CD14-positive monocyte (primary cell): ENCODE measurements at regions not wholly inside any gene's neighbourhood (a gene's known extent, or its start where the extent isn't known, plus 50 kb on each side); places are given as distances from the start of the nearest gene placed in this dataset.

ENCODE experiments used
- DNase-seq, 3 donors: peaks; one replicate each; pipeline ENCODE4 v3.0.0-alpha.2; 2011 to 2022
- H2AFZ ChIP-seq: 2 replicates; pipeline ENCODE4 v1.6.0; 2012; ENCODE audit warnings: mild to moderate bottlenecking, low read depth, low read length, inconsistent platforms; ENCODE audit not compliant: insufficient read depth, poor library complexity, severe bottlenecking
- H3K27ac ChIP-seq, 2 donors: 1 replicate in 1 of 2; 2 replicates in 1 of 2; pipeline ENCODE4 v1.5.1; 2012 to 2013; ENCODE audit warnings: low read length in 2 of 2, control low read depth in 1 of 2, inconsistent platforms in 1 of 2, low read depth in 1 of 2, mild to moderate bottlenecking in 1 of 2
- H3K27me3 ChIP-seq, 2 donors: one replicate each; pipeline versions ENCODE4 v1.6.0 to v1.6.1; 2011 to 2013; ENCODE audit warnings: low read length in 2 of 2; ENCODE audit not compliant: control insufficient read depth in 2 of 2, insufficient read depth in 2 of 2
- H3K36me3 ChIP-seq, 2 donors: replicated peaks in 1 of 2; 1 replicate in 1 of 2; 2 replicates in 1 of 2; pipeline versions ENCODE4 v1.5.1 to v1.6.1; 2012 to 2013; ENCODE audit warnings: low read length in 2 of 2, control low read depth in 1 of 2, inconsistent platforms in 1 of 2, mild to moderate bottlenecking in 1 of 2; ENCODE audit not compliant: insufficient read depth in 2 of 2, control insufficient read depth in 1 of 2
- H3K4me1 ChIP-seq, 2 donors: 1 replicate in 1 of 2; 2 replicates in 1 of 2; pipeline versions ENCODE4 v1.5.1 to v1.6.1; 2012 to 2013; ENCODE audit warnings: low read length in 2 of 2, control low read depth in 1 of 2, inconsistent platforms in 1 of 2, mild to moderate bottlenecking in 1 of 2, moderate library complexity in 1 of 2; ENCODE audit not compliant: insufficient read depth in 2 of 2, control insufficient read depth in 1 of 2
- H3K4me2 ChIP-seq: replicated peaks from 2 replicates; pipeline ENCODE3; 2012; ENCODE audit warnings: low read length, moderate library complexity, mild to moderate bottlenecking; ENCODE audit not compliant: poor library complexity, severe bottlenecking; ENCODE audit errors: extremely low read depth
- H3K4me3 ChIP-seq, 3 experiments: fragments of 200-600 bp in 1 of 3; sonication (generic) in 1 of 3; replicated peaks in 1 of 3; 1 replicate in 2 of 3; 2 replicates in 1 of 3; pipeline ENCODE4 v1.5.1; 2011 to 2013; ENCODE audit warnings: low read length in 3 of 3, mild to moderate bottlenecking in 3 of 3, control low read depth in 2 of 3, low read depth in 2 of 3, inconsistent platforms in 1 of 3, moderate library complexity in 1 of 3
- H3K79me2 ChIP-seq: 2 replicates; pipeline ENCODE4 v1.6.0; 2012; ENCODE audit warnings: mild to moderate bottlenecking, control low read depth, inconsistent platforms, low read length, moderate library complexity; ENCODE audit not compliant: insufficient read depth
- H3K9ac ChIP-seq: 2 replicates; pipeline ENCODE4 v1.6.0; 2017; ENCODE audit warnings: low read length, mild to moderate bottlenecking; ENCODE audit not compliant: insufficient read depth, poor library complexity, severe bottlenecking
- H3K9me3 ChIP-seq, 2 donors: replicated peaks in 1 of 2; 1 replicate in 1 of 2; 2 replicates in 1 of 2; pipeline versions ENCODE4 v1.5.1 to v1.6.1; 2012 to 2013; ENCODE audit warnings: low read length in 2 of 2, control low read depth in 1 of 2; ENCODE audit not compliant: control insufficient read depth in 1 of 2, insufficient read depth in 1 of 2
- H4K20me1 ChIP-seq: 2 replicates; pipeline ENCODE4 v1.6.0; 2012; ENCODE audit warnings: mild to moderate bottlenecking, low read length, control low read depth, moderate library complexity; ENCODE audit not compliant: insufficient read depth
- H3K27ac Mint-ChIP-seq, 7 donors: one replicate each; pipeline ENCODE4 v1.8.0; 2020; ENCODE audit warnings: mild to moderate bottlenecking in 7 of 7, mixed read lengths in 7 of 7, moderate library complexity in 6 of 7, inconsistent platforms in 2 of 7
- H3K27me3 Mint-ChIP-seq, 3 donors: one replicate each; pipeline ENCODE4 v1.8.0; 2021 to 2022; ENCODE audit warnings: low read depth in 3 of 3, mild to moderate bottlenecking in 3 of 3, mixed read lengths in 3 of 3, moderate library complexity in 3 of 3, inconsistent platforms in 1 of 3
- H3K36me3 Mint-ChIP-seq, 2 donors: one replicate each; pipeline ENCODE4 v1.8.0; 2020; ENCODE audit warnings: mixed read lengths in 2 of 2, inconsistent platforms in 1 of 2, mild to moderate bottlenecking in 1 of 2
- H3K4me1 Mint-ChIP-seq: one replicate; pipeline ENCODE4 v1.8.0; 2020; ENCODE audit warnings: mild to moderate bottlenecking, mixed read lengths
- H3K4me3 Mint-ChIP-seq, 2 donors: one replicate each; pipeline ENCODE4 v1.8.0; 2020; ENCODE audit warnings: mild to moderate bottlenecking in 2 of 2, mixed read lengths in 2 of 2, moderate library complexity in 1 of 2
- H3K9me3 Mint-ChIP-seq, 7 donors: one replicate each; pipeline ENCODE4 v1.8.0; 2020 to 2022; ENCODE audit warnings: mixed read lengths in 7 of 7, mild to moderate bottlenecking in 6 of 7, moderate library complexity in 6 of 7, inconsistent platforms in 2 of 7
- CTCF ChIP-seq: fragments of 200-600 bp; IDR thresholded peaks from one replicate; pipeline ENCODE4 v1.8.0; 2022; ENCODE audit warnings: antibody characterized with exemption, mild to moderate bottlenecking
- WGBS: methylation state at CpG from one replicate; pipeline ENCODE4 v1.1.5; 2013; ENCODE audit warnings: missing lambda C conversion rate; ENCODE audit not compliant: insufficient coverage; 5-methylcytosine and 5-hydroxymethylcytosine counted together
- intact Hi-C, 2 donors: fragments of 100-400 bp; cut with micrococcal nuclease; formaldehyde crosslinking; loops; one replicate each; pipeline versions ENCODE4 v1.15.0 to v1.15.1; 2023

- Mint-ChIP-seq H3K27ac (no peak overlapping the region), H3K36me3 (no peaks in the 10 kb centered on the region), H3K27me3 (no peaks in the 10 kb centered on the region), H3K9me3 (peaks cover 2 to 12% (median 6%) of the 10 kb centered on the region in 7 donors), H3K4me3 (no peak overlapping the region), H3K4me1 (no peaks in the 10 kb centered on the region)
- no peak overlapping the region for H3K27ac ChIP-seq
- no peak overlapping the region for H3K4me2 ChIP-seq
- no peaks in the 10 kb centered on the region for H3K36me3 ChIP-seq
- H3K9ac ChIP-seq, result no peak overlapping the region
- intact Hi-C loops, result no loop called here
- no peak for TF ChIP-seq CTCF
- DNase-seq, result no peak
- H3K4me1 ChIP-seq, result no peaks in the 10 kb centered on the region
- H4K20me1 ChIP-seq, result no peaks in the 10 kb centered on the region
- no peaks in the 10 kb centered on the region for H3K27me3 ChIP-seq
- no peak overlapping the region for H3K4me3 ChIP-seq
- H3K9me3 ChIP-seq, result peaks cover 0 to 6% of the 10 kb centered on the region in 2 donors
- no peak overlapping the region for H2AFZ ChIP-seq
- H3K79me2 ChIP-seq, result no peaks in the 10 kb centered on the region
- no CpG with 5 or more reads among the region's 5 CpGs for WGBS
These were observed 200.5 kb upstream of the EDIL3 start for GRCh38 chr5:84585218-84585617.

GRCh38 chr5:84578226-84578625, 193.5 kb upstream of the EDIL3 start:
- Histone ChIP-seq H3K27ac (no peak overlapping the region), H3K4me2 (no peak overlapping the region), H3K9ac (no peak overlapping the region), H4K20me1 (no peaks in the 10 kb centered on the region), H3K36me3 (no peaks in the 10 kb centered on the region), H3K27me3 (no peaks in the 10 kb centered on the region), H2AFZ (no peak overlapping the region), H3K4me1 (no peaks in the 10 kb centered on the region), H3K4me3 (no peak overlapping the region), H3K9me3 (peaks cover 0 to 2% of the 10 kb centered on the region in 2 donors), H3K79me2 (no peaks in the 10 kb centered on the region)
- no peak for DNase-seq
- no peaks in the 10 kb centered on the region for H3K4me1 Mint-ChIP-seq
- no peak overlapping the region for H3K27ac Mint-ChIP-seq
- H3K27me3 Mint-ChIP-seq, result no peaks in the 10 kb centered on the region
- no peak overlapping the region for H3K4me3 Mint-ChIP-seq
- no peak for TF ChIP-seq CTCF
- peaks cover 2 to 7% (median 3%) of the 10 kb centered on the region in 7 donors for H3K9me3 Mint-ChIP-seq
- WGBS, result 96% methylated on average over 4 of the region's 5 CpGs
- intact Hi-C loops, result no loop called here
- no peaks in the 10 kb centered on the region for H3K36me3 Mint-ChIP-seq
